OCI-LY1 (cell line): ENCODE measurements at regions not wholly inside any gene's neighbourhood (a gene's known extent, or its start where the extent isn't known, plus 50 kb on each side); places are given as distances from the start of the nearest gene placed in this dataset.

Experiments used
- H2AFZ ChIP-seq: fragments of 200-600 bp; sonication (generic), shearing (Covaris generic); 2 replicates; pipeline ENCODE4 v1.6.0; 2014; ENCODE audit warnings: antibody characterized with exemption, mild to moderate bottlenecking, low read length
- H3F3A ChIP-seq: fragments of 200-600 bp; sonication (generic), shearing (Covaris generic); 2 replicates; pipeline ENCODE4 v1.6.0; 2014; ENCODE audit warnings: mild to moderate bottlenecking, antibody characterized with exemption, low read length, moderate library complexity; ENCODE audit not compliant: insufficient read depth
- H3K27ac ChIP-seq: fragments of 200-600 bp; sonication (generic); 2 replicates; pipeline ENCODE4 v1.5.1; 2014; ENCODE audit warnings: low read length, mixed run types, mild to moderate bottlenecking, low read depth; ENCODE audit not compliant: poor library complexity, severe bottlenecking
- H3K27me3 ChIP-seq: fragments of 200-600 bp; sonication (generic); 2 replicates; pipeline ENCODE4 v1.6.0; 2014; ENCODE audit warnings: antibody characterized with exemption, mild to moderate bottlenecking, low read length, moderate library complexity; ENCODE audit not compliant: insufficient read depth
- H3K36me3 ChIP-seq: fragments of 200-600 bp; sonication (generic); 2 replicates; pipeline ENCODE4 v1.6.1; 2014; ENCODE audit warnings: mild to moderate bottlenecking, antibody characterized with exemption, low read length, moderate library complexity, mixed read lengths; ENCODE audit not compliant: insufficient read depth
- H3K4me1 ChIP-seq: fragments of 200-600 bp; sonication (generic); 2 replicates; pipeline ENCODE4 v1.5.1; 2014; ENCODE audit warnings: mild to moderate bottlenecking, low read length, moderate library complexity; ENCODE audit not compliant: insufficient read depth, severe bottlenecking
- H3K4me2 ChIP-seq: fragments of 200-600 bp; sonication (generic), shearing (Covaris generic); 2 replicates; pipeline ENCODE4 v1.6.1; 2014; ENCODE audit warnings: low read length
- H3K4me3 ChIP-seq: fragments of 200-600 bp; sonication (generic); 2 replicates; pipeline ENCODE4 v1.5.1; 2014; ENCODE audit warnings: low read length, low read depth, mild to moderate bottlenecking, mixed read lengths; ENCODE audit not compliant: poor library complexity, severe bottlenecking
- H3K79me2 ChIP-seq: fragments of 200-600 bp; shearing (Covaris generic); 2 replicates; pipeline ENCODE4 v1.6.1; 2016; ENCODE audit warnings: mixed run types, low read length, mixed read lengths; ENCODE audit not compliant: insufficient read depth
- H3K9ac ChIP-seq: fragments of 200-600 bp; sonication (generic), shearing (Covaris generic); 2 replicates; pipeline ENCODE4 v1.6.1; 2014; ENCODE audit warnings: mild to moderate bottlenecking, low read length, mixed read lengths
- H3K9me2 ChIP-seq: fragments of 200-600 bp; sonication (generic), shearing (Covaris generic); 2 replicates; pipeline ENCODE4 v1.6.1; 2014; ENCODE audit warnings: low read depth, mild to moderate bottlenecking, low read length, mixed read lengths
- H3K9me3 ChIP-seq: fragments of 200-600 bp; shearing (Covaris generic); 2 replicates; pipeline ENCODE4 v1.6.1; 2014; ENCODE audit warnings: low read length, mixed read lengths
- H4K20me1 ChIP-seq: fragments of 200-600 bp; sonication (generic), shearing (Covaris generic); 2 replicates; pipeline ENCODE4 v1.6.0; 2016; ENCODE audit warnings: mild to moderate bottlenecking, low read length; ENCODE audit not compliant: insufficient read depth
- CTCF ChIP-seq: fragments of 200-600 bp; sonication (generic), shearing (Covaris generic); IDR thresholded peaks from 2 replicates; pipeline ENCODE4 v1.5.1; 2017; ENCODE audit warnings: mild to moderate bottlenecking, antibody characterized with exemption, low read length, moderate library complexity, mixed read lengths
- EZH2 ChIP-seq: fragments of 200-600 bp; sonication (generic), shearing (Covaris generic); IDR thresholded peaks from 2 replicates; pipeline ENCODE4 v1.8.0; 2017; ENCODE audit warnings: borderline replicate concordance, mixed run types, mild to moderate bottlenecking, antibody characterized with exemption, low read length, moderate library complexity, mixed read lengths

GRCh38 chr2:192577706-192578105 is 383.0 kb upstream of the TMEFF2 start:
- H3K4me1 ChIP-seq: no peaks in the 10 kb centered on the region
- no peak overlapping the region for H3K27ac ChIP-seq

GRCh38 chr2:192574552-192574951 is 379.8 kb upstream of the TMEFF2 start:
- Histone ChIP-seq H3K4me2 (no peak overlapping the region), H2AFZ (no peak overlapping the region), H3K9me2 (no peaks in the 10 kb centered on the region), H3K36me3 (no peaks in the 10 kb centered on the region), H3K79me2 (no peaks in the 10 kb centered on the region), H3K4me1 (no peaks in the 10 kb centered on the region), H3K27ac (no peak overlapping the region), H3K9ac (no peak overlapping the region), H3K9me3 (no peaks in the 10 kb centered on the region), H3K27me3 (no peaks in the 10 kb centered on the region), H3K4me3 (no peak overlapping the region), H4K20me1 (no peaks in the 10 kb centered on the region), H3F3A (no peaks in the 10 kb centered on the region)
- TF ChIP-seq CTCF (no peak), EZH2 (no peak)

More at GRCh38 chr2:192577706-192578105, 383.0 kb upstream of the TMEFF2 start:
- Histone ChIP-seq H3K9me2 (no peaks in the 10 kb centered on the region), H3K4me2 (no peak overlapping the region), H2AFZ (no peak overlapping the region), H3K36me3 (no peaks in the 10 kb centered on the region), H3K9me3 (no peaks in the 10 kb centered on the region), H3F3A (no peaks in the 10 kb centered on the region), H3K27me3 (no peaks in the 10 kb centered on the region), H3K79me2 (no peaks in the 10 kb centered on the region), H4K20me1 (no peaks in the 10 kb centered on the region), H3K9ac (no peak overlapping the region), H3K4me3 (no peak overlapping the region)
- no peak for TF ChIP-seq EZH2
- no peak for TF ChIP-seq CTCF

- Histone ChIP-seq H3K9ac (no peak overlapping the region), H3K27ac (no peak overlapping the region), H3K79me2 (no peaks in the 10 kb centered on the region)
These were observed 376.9 kb upstream of the TMEFF2 start for GRCh38 chr2:192571636-192572035.

More at GRCh38 chr2:192571636-192572035, 376.9 kb upstream of the TMEFF2 start:
- no peak overlapping the region for H2AFZ ChIP-seq
- H3K27me3 ChIP-seq: no peaks in the 10 kb centered on the region
- no peak overlapping the region for H3K4me2 ChIP-seq
- H3K9me2 ChIP-seq: no peaks in the 10 kb centered on the region
- H4K20me1 ChIP-seq: no peaks in the 10 kb centered on the region
- no peaks in the 10 kb centered on the region for H3K36me3 ChIP-seq
- TF ChIP-seq CTCF (no peak), EZH2 (no peak)
- no peaks in the 10 kb centered on the region for H3K9me3 ChIP-seq
- H3K4me1 ChIP-seq: no peaks in the 10 kb centered on the region
- no peaks in the 10 kb centered on the region for H3F3A ChIP-seq
- no peak overlapping the region for H3K4me3 ChIP-seq
